ENCODE measurements at regions not wholly inside any gene's neighbourhood (a gene's known extent, or its start where the extent isn't known, plus 50 kb on each side); places are given as distances from the start of the nearest gene placed in this dataset.

DNA sequence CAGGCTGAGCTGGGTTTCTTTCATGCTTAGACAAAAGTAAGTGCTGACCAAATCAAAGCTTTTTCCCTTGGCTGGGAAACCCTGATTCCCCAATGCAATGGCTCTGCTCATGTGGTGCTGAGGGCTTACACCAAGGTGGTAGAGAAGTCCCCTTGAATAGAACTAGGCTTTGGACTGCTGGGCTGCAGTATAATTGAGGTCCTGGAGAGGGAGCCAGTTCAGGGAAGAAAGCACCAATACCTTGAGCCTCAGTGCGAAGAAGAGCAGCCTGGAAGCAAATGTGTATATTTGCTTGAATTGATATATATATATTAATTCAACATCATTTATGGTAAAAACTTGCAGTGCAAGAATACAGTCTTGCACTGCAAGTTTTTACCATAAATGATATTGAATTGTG is 391.1 kb downstream of the RPS24 start:
- ATAC-seq (ENCODE audit: insufficient read depth, low FRiP score) (no peak), DNase-seq (no peak)
- TF ChIP-seq, protein P1, sequence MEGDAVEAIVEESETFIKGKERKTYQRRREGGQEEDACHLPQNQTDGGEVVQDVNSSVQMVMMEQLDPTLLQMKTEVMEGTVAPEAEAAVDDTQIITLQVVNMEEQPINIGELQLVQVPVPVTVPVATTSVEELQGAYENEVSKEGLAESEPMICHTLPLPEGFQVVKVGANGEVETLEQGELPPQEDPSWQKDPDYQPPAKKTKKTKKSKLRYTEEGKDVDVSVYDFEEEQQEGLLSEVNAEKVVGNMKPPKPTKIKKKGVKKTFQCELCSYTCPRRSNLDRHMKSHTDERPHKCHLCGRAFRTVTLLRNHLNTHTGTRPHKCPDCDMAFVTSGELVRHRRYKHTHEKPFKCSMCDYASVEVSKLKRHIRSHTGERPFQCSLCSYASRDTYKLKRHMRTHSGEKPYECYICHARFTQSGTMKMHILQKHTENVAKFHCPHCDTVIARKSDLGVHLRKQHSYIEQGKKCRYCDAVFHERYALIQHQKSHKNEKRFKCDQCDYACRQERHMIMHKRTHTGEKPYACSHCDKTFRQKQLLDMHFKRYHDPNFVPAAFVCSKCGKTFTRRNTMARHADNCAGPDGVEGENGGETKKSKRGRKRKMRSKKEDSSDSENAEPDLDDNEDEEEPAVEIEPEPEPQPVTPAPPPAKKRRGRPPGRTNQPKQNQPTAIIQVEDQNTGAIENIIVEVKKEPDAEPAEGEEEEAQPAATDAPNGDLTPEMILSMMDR (IDR thresholded peaks at IDR 0.05; ENCODE audit: control extremely low read depth, extremely low read depth) = no peak
- H3K27ac ChIP-seq (ENCODE audit: low read depth in 1 of 2, low read length in 1 of 2) = no peak overlapping the region
- H3K36me3 ChIP-seq (ENCODE audit: control insufficient read depth in 4 of 4, insufficient read depth in 4 of 4, low read length in 4 of 4) = no peaks in the 10 kb centered on the region
- 90 to 96% methylated on average over 1 of the region's 1 CpG for WGBS, 2 donors
- H3K9me3 ChIP-seq (ENCODE audit: control insufficient read depth in 4 of 4, insufficient read depth in 3 of 4, low read length in 3 of 4) = peaks cover 0 to 5% (median 2%) of the 10 kb centered on the region in 4 donors
- no peak overlapping the region for H3K4me3 ChIP-seq
- H3K27me3 ChIP-seq (ENCODE audit: control insufficient read depth in 3 of 3, insufficient read depth in 3 of 3, low read length in 2 of 3) = no peaks in the 10 kb centered on the region
- H3K9ac ChIP-seq (ENCODE audit: insufficient read depth in 1 of 2, low read length in 2 of 2) = no peak overlapping the region
- H3K4me1 ChIP-seq (ENCODE audit: control insufficient read depth in 5 of 5, insufficient read depth in 5 of 5, low read length in 5 of 5) = peaks cover 0 to 13% (median 4%) of the 10 kb centered on the region in 5 donors

- Histone ChIP-seq H3K4me3 (no peak overlapping the region), H3K36me3 (ENCODE audit: control insufficient read depth in 4 of 4, insufficient read depth in 4 of 4, low read length in 4 of 4) (no peaks in the 10 kb centered on the region), H3K4me1 (ENCODE audit: control insufficient read depth in 5 of 5, insufficient read depth in 5 of 5, low read length in 5 of 5) (peaks cover 0 to 7% (median 0%) of the 10 kb centered on the region in 5 donors), H3K27ac (ENCODE audit: low read depth in 1 of 2, low read length in 1 of 2) (no peak overlapping the region), H3K9me3 (ENCODE audit: control insufficient read depth in 4 of 4, insufficient read depth in 3 of 4, low read length in 3 of 4) (peaks cover 0 to 5% (median 2%) of the 10 kb centered on the region in 4 donors), H3K27me3 (ENCODE audit: control insufficient read depth in 3 of 3, insufficient read depth in 3 of 3, low read length in 2 of 3) (no peaks in the 10 kb centered on the region), H3K9ac (ENCODE audit: insufficient read depth in 1 of 2, low read length in 2 of 2) (no peak overlapping the region)
- no peak for ATAC-seq (ENCODE audit: insufficient read depth, low FRiP score)
- no peak for DNase-seq
- WGBS, 2 donors = 92 to 98% methylated on average over 3 of the region's 3 CpGs
- TF ChIP-seq, protein P1 (IDR thresholded peaks at IDR 0.05; ENCODE audit: control extremely low read depth, extremely low read depth) = no peak
Observed at GRCh38 chr10:78426181-78426580, 392.5 kb downstream of the RPS24 start.

- Histone ChIP-seq H3K36me3 (ENCODE audit: control insufficient read depth in 4 of 4, insufficient read depth in 4 of 4, low read length in 4 of 4) (no peaks in the 10 kb centered on the region), H3K4me1 (ENCODE audit: control insufficient read depth in 5 of 5, insufficient read depth in 5 of 5, low read length in 5 of 5) (no peaks in the 10 kb centered on the region), H3K27ac (ENCODE audit: low read depth in 1 of 2, low read length in 1 of 2) (no peak overlapping the region), H3K27me3 (ENCODE audit: control insufficient read depth in 3 of 3, insufficient read depth in 3 of 3, low read length in 2 of 3) (no peaks in the 10 kb centered on the region), H3K9ac (ENCODE audit: insufficient read depth in 1 of 2, low read length in 2 of 2) (no peak overlapping the region), H3K4me3 (no peak overlapping the region), H3K9me3 (ENCODE audit: control insufficient read depth in 4 of 4, insufficient read depth in 3 of 4, low read length in 3 of 4) (peaks cover 0 to 5% (median 2%) of the 10 kb centered on the region in 4 donors)
- DNase-seq = no peak
- WGBS, 2 donors = 82 to 88% methylated on average over 2 of the region's 2 CpGs
- TF ChIP-seq, protein P1 (IDR thresholded peaks at IDR 0.05; ENCODE audit: control extremely low read depth, extremely low read depth) = no peak
- ATAC-seq (ENCODE audit: insufficient read depth, low FRiP score) = no peak
Observed at GRCh38 chr10:78427497-78428031, 393.9 kb downstream of the RPS24 start.

- no peak overlapping the region for H3K27ac ChIP-seq (ENCODE audit: low read depth in 1 of 2, low read length in 1 of 2)
- TF ChIP-seq, protein P1 (IDR thresholded peaks at IDR 0.05; ENCODE audit: control extremely low read depth, extremely low read depth) = no peak
- H3K9me3 ChIP-seq (ENCODE audit: control insufficient read depth in 4 of 4, insufficient read depth in 3 of 4, low read length in 3 of 4) = peaks cover 0 to 5% (median 2%) of the 10 kb centered on the region in 4 donors
- H3K4me3 ChIP-seq = no peak overlapping the region
- no peak for ATAC-seq (ENCODE audit: insufficient read depth, low FRiP score)
- no peaks in the 10 kb centered on the region for H3K27me3 ChIP-seq (ENCODE audit: control insufficient read depth in 3 of 3, insufficient read depth in 3 of 3, low read length in 2 of 3)
- no peaks in the 10 kb centered on the region for H3K36me3 ChIP-seq (ENCODE audit: control insufficient read depth in 4 of 4, insufficient read depth in 4 of 4, low read length in 4 of 4)
- H3K4me1 ChIP-seq (ENCODE audit: control insufficient read depth in 5 of 5, insufficient read depth in 5 of 5, low read length in 5 of 5) = peaks cover 0 to 10% (median 0%) of the 10 kb centered on the region in 5 donors
- WGBS, 2 donors = 86 to 89% methylated on average over 2 of the region's 2 CpGs
- no peak for DNase-seq
- H3K9ac ChIP-seq (ENCODE audit: insufficient read depth in 1 of 2, low read length in 2 of 2) = no peak overlapping the region
Observed at GRCh38 chr10:78428579-78428978, 394.9 kb downstream of the RPS24 start.

All from lung (tissue), 11 donors.